Suprapubic skin (tissue), 3 donors: ENCODE measurements at regions not wholly inside any gene's neighbourhood (a gene's known extent, or its start where the extent isn't known, plus 50 kb on each side); places are given as distances from the start of the nearest gene placed in this dataset.

ENCODE experiments used
- POLR2AphosphoS5 ChIP-seq, 3 donors: sonication (generic); formaldehyde crosslinking; IDR thresholded peaks; one replicate each; pipeline ENCODE4 v1.6.1; 2017; ENCODE audit warnings: antibody characterized with exemption in 3 of 3
- TF ChIP-seq, protein P1 (sequence below), 2 donors: fragments of 200-600 bp in 1 of 2; fragments of 450-650 bp in 1 of 2; sonication (generic) in 1 of 2; IDR thresholded peaks; one replicate each; pipeline ENCODE4 v1.5.1; 2016 to 2019; ENCODE audit warnings: antibody characterized with exemption in 2 of 2, mild to moderate bottlenecking in 1 of 2, moderate library complexity in 1 of 2

DNA sequence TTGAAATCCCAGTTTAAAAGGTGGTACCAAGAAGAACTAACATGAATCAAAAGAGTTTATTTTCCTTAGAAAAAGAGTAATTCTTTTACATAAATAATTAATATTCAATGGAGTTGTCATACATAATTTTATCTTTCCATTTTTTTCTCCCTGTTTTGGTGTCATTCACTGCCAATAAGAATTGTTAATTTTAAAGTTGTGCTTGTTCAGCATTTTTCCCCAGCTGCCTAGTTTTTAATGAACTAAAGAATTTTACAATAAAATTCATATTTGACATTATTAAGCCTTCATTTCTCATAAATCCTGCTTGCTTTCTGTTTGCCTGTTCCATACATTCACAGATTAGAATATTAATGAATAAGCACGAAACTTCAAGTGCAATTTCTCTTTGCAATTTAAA lies 393.6 kb downstream of the GRXCR1 start:
- TF ChIP-seq, protein P1, sequence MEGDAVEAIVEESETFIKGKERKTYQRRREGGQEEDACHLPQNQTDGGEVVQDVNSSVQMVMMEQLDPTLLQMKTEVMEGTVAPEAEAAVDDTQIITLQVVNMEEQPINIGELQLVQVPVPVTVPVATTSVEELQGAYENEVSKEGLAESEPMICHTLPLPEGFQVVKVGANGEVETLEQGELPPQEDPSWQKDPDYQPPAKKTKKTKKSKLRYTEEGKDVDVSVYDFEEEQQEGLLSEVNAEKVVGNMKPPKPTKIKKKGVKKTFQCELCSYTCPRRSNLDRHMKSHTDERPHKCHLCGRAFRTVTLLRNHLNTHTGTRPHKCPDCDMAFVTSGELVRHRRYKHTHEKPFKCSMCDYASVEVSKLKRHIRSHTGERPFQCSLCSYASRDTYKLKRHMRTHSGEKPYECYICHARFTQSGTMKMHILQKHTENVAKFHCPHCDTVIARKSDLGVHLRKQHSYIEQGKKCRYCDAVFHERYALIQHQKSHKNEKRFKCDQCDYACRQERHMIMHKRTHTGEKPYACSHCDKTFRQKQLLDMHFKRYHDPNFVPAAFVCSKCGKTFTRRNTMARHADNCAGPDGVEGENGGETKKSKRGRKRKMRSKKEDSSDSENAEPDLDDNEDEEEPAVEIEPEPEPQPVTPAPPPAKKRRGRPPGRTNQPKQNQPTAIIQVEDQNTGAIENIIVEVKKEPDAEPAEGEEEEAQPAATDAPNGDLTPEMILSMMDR (IDR thresholded peaks at IDR 0.05) = no peak
- no peak for TF ChIP-seq POLR2AphosphoS5 (IDR thresholded peaks at IDR 0.05)
